Kidney (tissue), 13 donors: ENCODE measurements at regions not wholly inside any gene's neighbourhood (a gene's known extent, or its start where the extent isn't known, plus 50 kb on each side); places are given as distances from the start of the nearest gene placed in this dataset.

Experiments used
- DNase-seq, 5 donors: peaks; one replicate each; pipeline ENCODE4 v3.0.0-alpha.2; 2013 to 2020
- FAIRE-seq: peaks from 2 replicates; lab custom pipeline; 2012; peaks lifted over from hg19 to GRCh38; lab: Jason Lieb, UNC
- H3K27ac ChIP-seq, 2 donors: one replicate each; pipeline ENCODE4 v1.7.0; 2013; ENCODE audit warnings: low read depth in 2 of 2, low read length in 2 of 2, inconsistent platforms in 1 of 2
- H3K27me3 ChIP-seq: one replicate; pipeline ENCODE4 v1.7.1; 2013; ENCODE audit warnings: low read length, inconsistent platforms; ENCODE audit not compliant: control insufficient read depth, insufficient read depth
- H3K36me3 ChIP-seq, 3 donors: one replicate each; pipeline versions ENCODE4 v1.7.0 to v1.7.1; 2013; ENCODE audit warnings: low read length in 3 of 3, control low read depth in 1 of 3, inconsistent platforms in 1 of 3; ENCODE audit not compliant: insufficient read depth in 3 of 3, control insufficient read depth in 2 of 3
- H3K4me1 ChIP-seq, 3 donors: one replicate each; pipeline versions ENCODE4 v1.7.0 to v1.7.1; 2013; ENCODE audit warnings: low read length in 3 of 3, inconsistent platforms in 1 of 3, low read depth in 1 of 3; ENCODE audit not compliant: control insufficient read depth in 2 of 3, insufficient read depth in 2 of 3
- H3K4me3 ChIP-seq, 3 donors: one replicate each; pipeline versions ENCODE4 v1.7.0 to v1.8.1; 2013; ENCODE audit warnings: low read length in 3 of 3, control low read depth in 1 of 3, inconsistent platforms in 1 of 3
- H3K9ac ChIP-seq, 3 donors: one replicate each; pipeline versions ENCODE4 v1.7.0 to v1.7.1; 2013; ENCODE audit warnings: low read length in 3 of 3, control low read depth in 1 of 3, inconsistent platforms in 1 of 3
- H3K9me3 ChIP-seq, 3 donors: one replicate each; pipeline versions ENCODE4 v1.7.0 to v1.7.1; 2013; ENCODE audit warnings: low read length in 3 of 3, control low read depth in 1 of 3, inconsistent platforms in 1 of 3; ENCODE audit not compliant: control insufficient read depth in 2 of 3, insufficient read depth in 1 of 3
- intact Hi-C: fragments of 100-400 bp; cut with DNase I; formaldehyde crosslinking; loops from one replicate; pipeline ENCODE4 v1.11.1; 2022
- TF ChIP-seq, protein P1 (sequence below): IDR thresholded peaks from 3 replicates; pipeline ENCODE4 v1.5.1; 2012; ENCODE audit warnings: mild to moderate bottlenecking, moderate library complexity, borderline replicate concordance; ENCODE audit not compliant: insufficient read depth; ENCODE audit errors: extremely low read depth
- donor health status: control.
- donor health status: control.
- donor health status: control.
- donor health status: control.
- donor health status: control.
- donor health status: DM: yes; HTN: yes; CAD: no.
- donor health status: Normal renal cell carcinoma (clear cell type).

DNA sequence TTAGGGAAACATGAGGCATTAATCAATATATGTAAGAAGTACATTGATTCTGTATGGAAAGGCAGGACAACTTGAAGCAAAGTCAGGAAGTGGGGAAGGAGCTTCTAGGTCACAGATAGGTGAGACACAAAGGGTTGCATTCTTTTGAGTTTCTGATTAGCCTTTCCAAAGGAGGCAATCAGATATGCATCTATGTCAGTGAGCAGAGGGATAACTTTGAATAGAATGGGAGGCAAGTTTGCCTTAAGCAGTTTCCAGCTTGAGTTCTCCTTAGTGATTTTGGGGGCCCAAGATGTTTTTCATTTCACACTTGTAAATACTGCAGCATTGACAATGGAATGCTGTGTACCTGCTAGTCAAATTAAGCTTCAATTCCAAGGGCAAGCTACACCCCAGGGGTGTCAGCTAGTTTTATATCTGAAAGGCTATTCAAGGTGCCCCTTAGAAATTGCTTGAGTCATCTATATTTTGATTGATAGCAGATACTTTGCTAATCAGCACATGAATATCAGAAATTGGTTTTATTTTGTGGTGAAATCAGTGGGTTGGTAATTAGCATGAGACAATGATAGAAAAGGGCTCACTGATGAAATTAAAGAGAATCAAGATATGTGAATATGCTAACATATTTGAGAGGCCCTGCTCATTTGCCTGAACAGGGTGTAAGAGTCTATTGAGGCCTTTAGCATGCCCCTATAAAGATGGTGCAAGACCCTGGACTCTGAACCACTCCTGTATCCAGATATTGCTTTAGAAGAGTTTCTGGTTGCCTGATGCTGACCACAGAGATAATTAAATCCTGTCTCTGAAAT lies 131.5 kb downstream of the TMEM17 start:
- Histone ChIP-seq H3K27ac (no peak overlapping the region), H3K9me3 (peaks cover 0 to 8% (median 1%) of the 10 kb centered on the region in 3 donors), H3K9ac (no peak overlapping the region), H3K4me1 (peaks cover 0 to 8% (median 0%) of the 10 kb centered on the region in 3 donors), H3K36me3 (no peaks in the 10 kb centered on the region), H3K27me3 (no peaks in the 10 kb centered on the region), H3K4me3 (no peak overlapping the region)
- intact Hi-C loops = no loop called here
- FAIRE-seq (no peak), DNase-seq (no peak)
- TF ChIP-seq, protein P1, sequence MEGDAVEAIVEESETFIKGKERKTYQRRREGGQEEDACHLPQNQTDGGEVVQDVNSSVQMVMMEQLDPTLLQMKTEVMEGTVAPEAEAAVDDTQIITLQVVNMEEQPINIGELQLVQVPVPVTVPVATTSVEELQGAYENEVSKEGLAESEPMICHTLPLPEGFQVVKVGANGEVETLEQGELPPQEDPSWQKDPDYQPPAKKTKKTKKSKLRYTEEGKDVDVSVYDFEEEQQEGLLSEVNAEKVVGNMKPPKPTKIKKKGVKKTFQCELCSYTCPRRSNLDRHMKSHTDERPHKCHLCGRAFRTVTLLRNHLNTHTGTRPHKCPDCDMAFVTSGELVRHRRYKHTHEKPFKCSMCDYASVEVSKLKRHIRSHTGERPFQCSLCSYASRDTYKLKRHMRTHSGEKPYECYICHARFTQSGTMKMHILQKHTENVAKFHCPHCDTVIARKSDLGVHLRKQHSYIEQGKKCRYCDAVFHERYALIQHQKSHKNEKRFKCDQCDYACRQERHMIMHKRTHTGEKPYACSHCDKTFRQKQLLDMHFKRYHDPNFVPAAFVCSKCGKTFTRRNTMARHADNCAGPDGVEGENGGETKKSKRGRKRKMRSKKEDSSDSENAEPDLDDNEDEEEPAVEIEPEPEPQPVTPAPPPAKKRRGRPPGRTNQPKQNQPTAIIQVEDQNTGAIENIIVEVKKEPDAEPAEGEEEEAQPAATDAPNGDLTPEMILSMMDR = no peak

DNA sequence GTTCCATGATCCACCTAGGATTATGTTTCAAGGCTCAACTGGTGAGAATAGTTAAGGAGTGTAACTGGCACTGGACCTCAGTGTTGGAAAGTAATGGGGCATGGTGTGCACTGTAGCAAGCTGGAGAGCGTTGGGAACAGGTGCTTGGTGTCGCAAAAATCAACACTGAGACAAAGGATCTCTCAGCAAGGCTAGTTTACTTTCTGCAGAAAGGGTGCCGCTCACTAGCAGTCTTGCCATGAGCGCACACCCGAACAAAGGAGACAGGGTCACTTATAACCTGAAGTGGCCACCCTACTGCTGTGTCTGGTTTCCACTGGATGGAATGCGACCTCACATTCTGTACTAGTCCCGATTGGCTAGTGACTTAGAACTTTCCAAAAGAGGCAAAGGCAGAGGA lies 133.2 kb downstream of the TMEM17 start:
- TF ChIP-seq, protein P1 = no peak
- DNase-seq = no peak
- intact Hi-C loops = no loop called here

DNA sequence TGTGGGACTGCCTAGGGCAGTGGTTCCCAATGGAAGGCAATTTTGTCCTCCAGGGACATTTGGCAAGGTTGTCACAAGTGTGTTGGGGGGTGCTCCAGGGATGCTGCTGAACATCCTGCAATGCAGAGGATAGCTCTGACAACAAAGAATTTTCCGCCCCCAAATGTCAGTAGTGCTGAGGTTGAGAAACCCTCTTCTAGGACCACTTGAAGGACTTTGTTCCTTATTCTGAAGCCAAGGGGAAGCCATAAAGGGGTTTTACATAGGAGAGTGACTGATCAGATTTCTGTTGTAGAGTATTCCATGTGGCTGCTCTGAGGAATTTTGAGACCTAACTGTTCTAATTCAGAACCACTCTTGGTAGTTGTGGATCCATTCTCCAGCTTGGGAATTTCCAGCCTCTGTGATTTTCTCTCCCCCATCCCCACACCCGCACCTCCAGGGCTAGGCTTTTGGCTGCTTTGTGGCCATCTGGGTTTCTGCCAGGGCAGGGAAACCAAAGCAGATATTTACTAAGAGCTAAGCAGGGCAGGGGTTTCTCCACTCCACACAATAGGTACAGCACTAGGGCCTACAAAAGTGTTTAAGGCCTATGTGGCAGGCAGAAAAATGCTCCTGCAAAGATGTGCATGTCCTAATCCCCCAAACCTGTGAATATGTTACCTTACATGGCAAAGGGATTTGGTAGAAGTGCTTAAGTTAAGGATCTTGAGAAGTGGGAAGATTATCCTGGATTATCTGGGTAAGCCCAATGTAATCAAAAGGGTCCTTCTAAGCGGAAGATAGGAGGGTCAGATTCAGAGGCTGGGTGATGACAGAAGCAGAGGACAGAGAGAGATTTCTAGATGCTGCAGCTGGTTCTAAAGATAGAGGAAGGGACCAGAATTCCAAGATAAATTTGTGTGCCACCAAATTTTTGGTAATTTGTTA lies 135.4 kb downstream of the TMEM17 start:
- H3K4me1 ChIP-seq = peaks cover 0 to 7% (median 0%) of the 10 kb centered on the region in 3 donors
- H3K36me3 ChIP-seq = no peaks in the 10 kb centered on the region
- H3K9me3 ChIP-seq = peaks cover 0 to 8% (median 1%) of the 10 kb centered on the region in 3 donors
- FAIRE-seq (no peak), DNase-seq (no peak)
- TF ChIP-seq, protein P1 = no peak
- intact Hi-C loops = no loop called here
- no peak overlapping the region for H3K27ac ChIP-seq
- H3K9ac ChIP-seq = no peak overlapping the region
- H3K4me3 ChIP-seq = no peak overlapping the region
- H3K27me3 ChIP-seq = no peaks in the 10 kb centered on the region

More for the DNA sequence above, 133.2 kb downstream of the TMEM17 start:
- Histone ChIP-seq H3K4me3 (no peak overlapping the region), H3K27ac (no peak overlapping the region), H3K27me3 (no peaks in the 10 kb centered on the region), H3K9me3 (peaks cover 0 to 8% (median 1%) of the 10 kb centered on the region in 3 donors), H3K4me1 (peaks cover 0 to 7% (median 0%) of the 10 kb centered on the region in 3 donors), H3K36me3 (no peaks in the 10 kb centered on the region), H3K9ac (no peak overlapping the region)
- no peak for FAIRE-seq
